ENCODE measurements at regions not wholly inside any gene's neighbourhood (a gene's known extent, or its start where the extent isn't known, plus 50 kb on each side); places are given as distances from the start of the nearest gene placed in this dataset.

- no peaks in the 10 kb centered on the region for H3K4me1 ChIP-seq (ENCODE audit: control insufficient read depth, insufficient read depth, low read length)
- no peak overlapping the region for H3K27ac ChIP-seq (ENCODE audit: insufficient read depth, low read length)
- no peaks in the 10 kb centered on the region for H3K27me3 ChIP-seq (ENCODE audit: control insufficient read depth, insufficient read depth, low read length)
- H3K4me3 ChIP-seq (ENCODE audit: insufficient read depth, low read depth, low read length) = no peak overlapping the region
- 0 out of 2 replicates have a peak overlapping the region, but pooled peaks have one; percentile 54 for H4K91ac ChIP-seq (ENCODE audit: insufficient read depth, low read depth, low read length)
- ChIA-PET CTCF (no interaction called here), POLR2A (ENCODE audit: unreplicated experiment) (no interaction called here)
- in situ Hi-C loops (cut with MboI; ENCODE audit: low sequenced_read_pairs) (no loop called here), dilution Hi-C loops (cut with HindIII; ENCODE audit: low sequenced_read_pairs, unreplicated experiment) (no loop called here), intact Hi-C loops (cut with micrococcal nuclease) (no loop called here)
- no peak overlapping the region for H3K56ac ChIP-seq (ENCODE audit: extremely low read depth, insufficient read depth, low read length)
- WGBS, 2 experiments (ENCODE audit: extremely low coverage in 2 of 2, insufficient read length in 1 of 2) = no CpG with 5 or more reads among the region's 5 CpGs
- H2AK9ac ChIP-seq (replicated peaks; ENCODE audit: low read depth, low read length, poor library complexity) = no peak overlapping the region
- TF ChIP-seq NFE2L2 (IDR thresholded peaks at IDR 0.05; ENCODE audit: low read depth, low read length) (no peak), MAZ (IDR thresholded peaks at IDR 0.05; ENCODE audit: borderline replicate concordance, low read depth, low read length) (no peak), CHD1 (IDR thresholded peaks at IDR 0.05; ENCODE audit: low read depth, low read length) (no peak), FOS (IDR thresholded peaks at IDR 0.05; ENCODE audit: low read depth, low read length) (no peak), CEBPB (IDR thresholded peaks at IDR 0.05; ENCODE audit: low read depth, low read length) (no peak), MXI1 (IDR thresholded peaks at IDR 0.05; ENCODE audit: borderline replicate concordance, low read depth, low read length) (no peak), ELK1 (IDR thresholded peaks at IDR 0.05; ENCODE audit: borderline replicate concordance, low read depth, low read length) (no peak), RFX5 (IDR thresholded peaks at IDR 0.05; ENCODE audit: low read depth, low read length) (no peak), RAD21 (IDR thresholded peaks at IDR 0.05; ENCODE audit: low read length) (no peak), USF2 (IDR thresholded peaks at IDR 0.05; ENCODE audit: low read depth, low read length) (no peak), RCOR1 (IDR thresholded peaks at IDR 0.05; ENCODE audit: insufficient replicate concordance, low read length) (no peak), MAFK (IDR thresholded peaks at IDR 0.05; ENCODE audit: low read depth, low read length) (no peak), POLR2A (IDR thresholded peaks at IDR 0.05; ENCODE audit: low read depth, low read length) (no peak), BHLHE40 (IDR thresholded peaks at IDR 0.05; ENCODE audit: low read depth, low read length) (no peak), SMC3 (IDR thresholded peaks at IDR 0.05; ENCODE audit: low read depth, low read length) (no peak)
- TF ChIP-seq, protein P1, sequence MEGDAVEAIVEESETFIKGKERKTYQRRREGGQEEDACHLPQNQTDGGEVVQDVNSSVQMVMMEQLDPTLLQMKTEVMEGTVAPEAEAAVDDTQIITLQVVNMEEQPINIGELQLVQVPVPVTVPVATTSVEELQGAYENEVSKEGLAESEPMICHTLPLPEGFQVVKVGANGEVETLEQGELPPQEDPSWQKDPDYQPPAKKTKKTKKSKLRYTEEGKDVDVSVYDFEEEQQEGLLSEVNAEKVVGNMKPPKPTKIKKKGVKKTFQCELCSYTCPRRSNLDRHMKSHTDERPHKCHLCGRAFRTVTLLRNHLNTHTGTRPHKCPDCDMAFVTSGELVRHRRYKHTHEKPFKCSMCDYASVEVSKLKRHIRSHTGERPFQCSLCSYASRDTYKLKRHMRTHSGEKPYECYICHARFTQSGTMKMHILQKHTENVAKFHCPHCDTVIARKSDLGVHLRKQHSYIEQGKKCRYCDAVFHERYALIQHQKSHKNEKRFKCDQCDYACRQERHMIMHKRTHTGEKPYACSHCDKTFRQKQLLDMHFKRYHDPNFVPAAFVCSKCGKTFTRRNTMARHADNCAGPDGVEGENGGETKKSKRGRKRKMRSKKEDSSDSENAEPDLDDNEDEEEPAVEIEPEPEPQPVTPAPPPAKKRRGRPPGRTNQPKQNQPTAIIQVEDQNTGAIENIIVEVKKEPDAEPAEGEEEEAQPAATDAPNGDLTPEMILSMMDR (conservative IDR thresholded peaks at IDR 0.05; ENCODE audit: low read depth, low read length) = no peak
- no peak overlapping the region for H3K9ac ChIP-seq (ENCODE audit: low read depth, low read length)
- H3K23ac ChIP-seq (ENCODE audit: low read depth, low read length) = no peak overlapping the region; the same call in 1 of the 2 replicates
- no peaks in the 10 kb centered on the region; the same call in 1 of the 2 replicates for H4K20me1 ChIP-seq (ENCODE audit: insufficient read depth, low read length)
- H3K9me3 ChIP-seq (ENCODE audit: control insufficient read depth, insufficient read depth, low read length) = no peaks in the 10 kb centered on the region
- H3K4ac ChIP-seq (ENCODE audit: low read depth, low read length) = peak overlapping the region; percentile 58; the same call in 1 of the 2 replicates
- H3K9me1 ChIP-seq (ENCODE audit: insufficient read depth, low read length) = no peaks in the 10 kb centered on the region; the same call in 1 of the 2 replicates
- H3K4me2 ChIP-seq (ENCODE audit: low read depth, low read length) = no peak overlapping the region
- ATAC-seq (ENCODE audit: low read depth) (no peak), DNase-seq (no peak)
- peak overlapping the region; percentile 29 for H2BK120ac ChIP-seq (ENCODE audit: low read depth, low read length)
- no TSS peak for BruUV-seq (replicated peaks)
- peak overlapping the region; percentile 63; the same call in 1 of the 2 replicates for H2BK20ac ChIP-seq (ENCODE audit: low read depth, low read length)
- no peak overlapping the region for H2AFZ ChIP-seq (replicated peaks; ENCODE audit: low read length, poor library complexity)
- 0 out of 2 replicates have a peak overlapping the region, but pooled peaks have one; percentile 2 for H2AK5ac ChIP-seq (ENCODE audit: low read depth, low read length)
- H4K8ac ChIP-seq (ENCODE audit: low read depth in 2 of 2, low read length in 2 of 2) = peak overlapping the region in 1 of 2 experiments; percentile 67; a peak in 2 of 4 replicates
- peak overlapping the region; percentile 13; the same call in 1 of the 3 replicates for H2BK15ac ChIP-seq (ENCODE audit: low read depth, low read length)
- no peaks in the 10 kb centered on the region for H3K79me1 ChIP-seq (ENCODE audit: low read depth in 1 of 2, low read length in 2 of 2)
- no peak overlapping the region; the same call in 1 of the 2 replicates for H3K18ac ChIP-seq (ENCODE audit: low read depth, low read length)
- peak overlapping the region; percentile 6; the same call in 1 of the 2 replicates for H4K5ac ChIP-seq (ENCODE audit: low read depth, low read length)
- H3K36me3 ChIP-seq (ENCODE audit: control insufficient read depth, insufficient read depth, low read length) = no peaks in the 10 kb centered on the region
- peak overlapping the region; percentile 20 for H2BK5ac ChIP-seq (ENCODE audit: low read depth, low read length, poor library complexity, severe bottlenecking)
- peak overlapping the region; percentile 35 for H3K14ac ChIP-seq (replicated peaks; ENCODE audit: low read depth, low read length)
Measured at GRCh38 chrX:15948318-15948660, 93.7 kb upstream of the AP1S2 start.
